IMR-90 (cell line): ENCODE measurements at regions not wholly inside any gene's neighbourhood (a gene's known extent, or its start where the extent isn't known, plus 50 kb on each side); places are given as distances from the start of the nearest gene placed in this dataset.

Source experiments
- ATAC-seq: fragments of 200-7000 bp; cut with Tn5 transposase; 2 replicates; pipeline ENCODE4 v1.9.1; 2020; ENCODE audit warnings: low read depth, mild to moderate bottlenecking, moderate library complexity
- BruUV-seq: library from RNA; stranded (reverse); fragments of 400-500 nt; replicated peaks from 2 replicates; lab custom pipeline; 2021; lab: Mats Ljungman, UMichigan
- CTCF ChIA-PET: fragments of 300-600 bp; formaldehyde crosslinking; extraction: SDS; loops from one replicate; lab custom pipeline; 2021; ENCODE audit warnings: antibody characterized with exemption; lab: Yijun Ruan, JAX
- POLR2A ChIA-PET: fragments of 300-600 bp; sonication (Branson Sonifier 250); formaldehyde crosslinking; loops from one replicate; lab custom pipeline; 2022; ENCODE audit warnings: antibody characterized with exemption; ENCODE audit not compliant: unreplicated experiment; lab: Charles Lee
- DNase-seq: peaks from one replicate; pipeline ENCODE4 v3.0.0; 2013
- H2AFZ ChIP-seq: replicated peaks from 2 replicates; pipeline ENCODE3; 2013; ENCODE audit warnings: low read length, mild to moderate bottlenecking; ENCODE audit not compliant: poor library complexity
- H2AK5ac ChIP-seq: 2 replicates; pipeline ENCODE4 v1.6.1; 2013; ENCODE audit warnings: low read depth, low read length, inconsistent platforms
- H2AK9ac ChIP-seq: replicated peaks from 2 replicates; pipeline ENCODE3; 2013; ENCODE audit warnings: mild to moderate bottlenecking, low read depth, low read length, moderate library complexity; ENCODE audit not compliant: poor library complexity
- H2BK120ac ChIP-seq: 2 replicates; pipeline ENCODE4 v1.6.1; 2013; ENCODE audit warnings: low read depth, low read length, inconsistent platforms
- H2BK15ac ChIP-seq: 3 replicates; pipeline ENCODE4 v1.6.1; 2013; ENCODE audit warnings: low read depth, low read length, inconsistent platforms
- H2BK20ac ChIP-seq: 2 replicates; pipeline ENCODE4 v1.6.1; 2013; ENCODE audit warnings: low read depth, mild to moderate bottlenecking, inconsistent platforms, low read length, moderate library complexity
- H2BK5ac ChIP-seq: 2 replicates; pipeline ENCODE4 v1.6.1; 2013; ENCODE audit warnings: mild to moderate bottlenecking, low read depth, low read length, inconsistent platforms; ENCODE audit not compliant: poor library complexity, severe bottlenecking
- H3K14ac ChIP-seq: replicated peaks from 2 replicates; pipeline ENCODE4 v1.6.1; 2013; ENCODE audit warnings: low read depth, low read length, inconsistent platforms
- H3K18ac ChIP-seq: 2 replicates; pipeline ENCODE4 v1.6.1; 2013; ENCODE audit warnings: low read depth, low read length, control low read depth
- H3K23ac ChIP-seq: 2 replicates; pipeline ENCODE4 v1.6.1; 2013; ENCODE audit warnings: low read depth, low read length, inconsistent platforms
- H3K27ac ChIP-seq: 2 replicates; pipeline ENCODE4 v1.5.1; 2013; ENCODE audit warnings: mild to moderate bottlenecking, control low read depth, low read length; ENCODE audit not compliant: insufficient read depth
- H3K27me3 ChIP-seq: 2 replicates; pipeline ENCODE4 v1.6.1; 2013; ENCODE audit warnings: low read length; ENCODE audit not compliant: control insufficient read depth, insufficient read depth
- H3K36me3 ChIP-seq: 2 replicates; pipeline ENCODE4 v1.6.1; 2013; ENCODE audit warnings: low read length, mixed read lengths; ENCODE audit not compliant: control insufficient read depth, insufficient read depth
- H3K4ac ChIP-seq: 2 replicates; pipeline ENCODE4 v1.6.1; 2013; ENCODE audit warnings: low read depth, low read length, inconsistent platforms
- H3K4me1 ChIP-seq: 2 replicates; pipeline ENCODE4 v1.6.1; 2013; ENCODE audit warnings: low read length, mixed read lengths; ENCODE audit not compliant: control insufficient read depth, insufficient read depth
- H3K4me2 ChIP-seq: 2 replicates; pipeline ENCODE4 v1.6.1; 2013; ENCODE audit warnings: low read depth, mild to moderate bottlenecking, control low read depth, low read length, moderate library complexity
- H3K4me3 ChIP-seq: 2 replicates; pipeline ENCODE4 v1.5.1; 2013; ENCODE audit warnings: low read depth, mild to moderate bottlenecking, control low read depth, low read length, moderate library complexity; ENCODE audit not compliant: insufficient read depth
- H3K56ac ChIP-seq: 2 replicates; pipeline ENCODE4 v1.6.1; 2013; ENCODE audit warnings: low read length, inconsistent platforms; ENCODE audit not compliant: insufficient read depth; ENCODE audit errors: extremely low read depth
- H3K79me1 ChIP-seq, 2 experiments: 2 replicates each; pipeline ENCODE4 v1.6.1; 2013; ENCODE audit warnings: low read length in 2 of 2, inconsistent platforms in 1 of 2, low read depth in 1 of 2
- H3K9ac ChIP-seq: 2 replicates; pipeline ENCODE4 v1.6.1; 2013; ENCODE audit warnings: low read depth, low read length, control low read depth
- H3K9me1 ChIP-seq: 2 replicates; pipeline ENCODE4 v1.6.1; 2013; ENCODE audit warnings: low read length, inconsistent platforms; ENCODE audit not compliant: insufficient read depth
- H3K9me3 ChIP-seq: 2 replicates; pipeline ENCODE4 v1.6.1; 2013; ENCODE audit warnings: low read length; ENCODE audit not compliant: control insufficient read depth, insufficient read depth
- H4K20me1 ChIP-seq: 2 replicates; pipeline ENCODE4 v1.6.1; 2013; ENCODE audit warnings: low read length, inconsistent platforms; ENCODE audit not compliant: insufficient read depth
- H4K5ac ChIP-seq: 2 replicates; pipeline ENCODE4 v1.6.1; 2013; ENCODE audit warnings: mild to moderate bottlenecking, low read depth, low read length, control low read depth
- H4K8ac ChIP-seq, 2 experiments: 2 replicates each; pipeline ENCODE4 v1.6.1; 2013; ENCODE audit warnings: low read depth in 2 of 2, low read length in 2 of 2, control low read depth in 1 of 2, inconsistent platforms in 1 of 2
- H4K91ac ChIP-seq: 2 replicates; pipeline ENCODE4 v1.6.1; 2013; ENCODE audit warnings: low read depth, low read length, inconsistent platforms; ENCODE audit not compliant: insufficient read depth
- BHLHE40 ChIP-seq: fragments of 150-350 bp; IDR thresholded peaks from 2 replicates; pipeline ENCODE4 v1.6.1; 2016; ENCODE audit warnings: mild to moderate bottlenecking, low read depth, low read length
- MXI1 ChIP-seq: IDR thresholded peaks from 2 replicates; pipeline ENCODE4 v1.6.1; 2012; ENCODE audit warnings: low read depth, mild to moderate bottlenecking, low read length, moderate library complexity, borderline replicate concordance
- RCOR1 ChIP-seq: IDR thresholded peaks from 2 replicates; pipeline ENCODE4 v1.6.1; 2012; ENCODE audit warnings: mild to moderate bottlenecking, low read length, improper control_type of control experiment; ENCODE audit not compliant: insufficient replicate concordance
- WGBS, 2 experiments: methylation state at CpG; one replicate each; pipeline versions ENCODE4 v1.1.5 to v1.1.7; 2013; ENCODE audit warnings: missing lambda C conversion rate in 2 of 2; ENCODE audit not compliant: insufficient read length in 1 of 2; ENCODE audit errors: extremely low coverage in 2 of 2; 5-methylcytosine and 5-hydroxymethylcytosine counted together
- dilution Hi-C: fragments of 300-500 bp; cut with HindIII; formaldehyde crosslinking; loops from one replicate; pipeline ENCODE4 v1.14.3; 2018; ENCODE audit warnings: low sequenced_read_pairs; ENCODE audit not compliant: unreplicated experiment
- in situ Hi-C: fragments of 300-500 bp; cut with MboI; formaldehyde crosslinking; loops from 3 replicates; pipeline ENCODE4 v1.14.3; 2019; ENCODE audit warnings: low sequenced_read_pairs, inconsistent platforms, mixed read lengths
- intact Hi-C: fragments of 100-400 bp; cut with micrococcal nuclease; formaldehyde crosslinking; loops from 2 replicates; pipeline ENCODE4 v1.10.0; 2022
- TF ChIP-seq, protein P1 (sequence below): conservative IDR thresholded peaks from 2 replicates; pipeline ENCODE4 v1.5.1; 2012; ENCODE audit warnings: mild to moderate bottlenecking, low read depth, low read length, improper control_type of control experiment

DNA sequence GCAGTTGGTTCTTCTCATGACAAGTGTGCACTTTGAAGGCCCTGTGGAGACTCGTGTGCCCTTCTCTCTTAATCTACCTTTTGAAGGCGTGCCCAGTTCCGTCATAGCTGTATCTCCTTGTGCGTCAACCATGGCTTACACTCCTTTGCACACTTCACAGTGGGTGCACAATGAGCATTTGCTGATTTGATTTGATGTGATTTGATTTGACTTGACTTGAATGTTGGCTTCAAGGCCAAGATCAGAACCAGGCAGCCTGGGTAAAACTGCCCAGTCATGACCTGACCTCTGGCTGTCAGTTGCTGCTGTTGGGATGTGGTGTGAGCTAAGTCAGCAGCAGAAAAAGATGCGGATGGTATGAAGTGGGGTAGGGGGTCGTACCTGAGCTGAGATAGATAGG is 670.3 kb upstream of the HS6ST1 start:
- no peak overlapping the region for H3K18ac ChIP-seq
- H3K27me3 ChIP-seq, result no peaks in the 10 kb centered on the region
- H3K36me3 ChIP-seq, result no peaks in the 10 kb centered on the region
- no peak for DNase-seq
- H2BK20ac ChIP-seq, result no peak overlapping the region
- intact Hi-C loops, result no loop called here
- H3K14ac ChIP-seq, result no peak overlapping the region
- H3K9me1 ChIP-seq, result no peaks in the 10 kb centered on the region
- BruUV-seq, result no TSS peak
- H4K91ac ChIP-seq, result no peak overlapping the region
- H3K79me1 ChIP-seq, result no peaks in the 10 kb centered on the region
- H4K20me1 ChIP-seq, result no peaks in the 10 kb centered on the region
- TF ChIP-seq BHLHE40 (no peak), MXI1 (no peak), RCOR1 (no peak)
- TF ChIP-seq, protein P1, sequence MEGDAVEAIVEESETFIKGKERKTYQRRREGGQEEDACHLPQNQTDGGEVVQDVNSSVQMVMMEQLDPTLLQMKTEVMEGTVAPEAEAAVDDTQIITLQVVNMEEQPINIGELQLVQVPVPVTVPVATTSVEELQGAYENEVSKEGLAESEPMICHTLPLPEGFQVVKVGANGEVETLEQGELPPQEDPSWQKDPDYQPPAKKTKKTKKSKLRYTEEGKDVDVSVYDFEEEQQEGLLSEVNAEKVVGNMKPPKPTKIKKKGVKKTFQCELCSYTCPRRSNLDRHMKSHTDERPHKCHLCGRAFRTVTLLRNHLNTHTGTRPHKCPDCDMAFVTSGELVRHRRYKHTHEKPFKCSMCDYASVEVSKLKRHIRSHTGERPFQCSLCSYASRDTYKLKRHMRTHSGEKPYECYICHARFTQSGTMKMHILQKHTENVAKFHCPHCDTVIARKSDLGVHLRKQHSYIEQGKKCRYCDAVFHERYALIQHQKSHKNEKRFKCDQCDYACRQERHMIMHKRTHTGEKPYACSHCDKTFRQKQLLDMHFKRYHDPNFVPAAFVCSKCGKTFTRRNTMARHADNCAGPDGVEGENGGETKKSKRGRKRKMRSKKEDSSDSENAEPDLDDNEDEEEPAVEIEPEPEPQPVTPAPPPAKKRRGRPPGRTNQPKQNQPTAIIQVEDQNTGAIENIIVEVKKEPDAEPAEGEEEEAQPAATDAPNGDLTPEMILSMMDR, result no peak
- H4K5ac ChIP-seq, result no peak overlapping the region
- H3K4me1 ChIP-seq, result no peaks in the 10 kb centered on the region
- H3K23ac ChIP-seq, result no peak overlapping the region
- no peak overlapping the region for H2BK5ac ChIP-seq
- H3K9me3 ChIP-seq, result peaks cover 6% of the 10 kb centered on the region
- H3K56ac ChIP-seq, result no peak overlapping the region
- H3K4me3 ChIP-seq, result no peak overlapping the region
- H2AFZ ChIP-seq, result no peak overlapping the region
- in situ Hi-C loops, result no loop called here
- no peak for ATAC-seq
- H3K27ac ChIP-seq, result no peak overlapping the region
- H3K4me2 ChIP-seq, result no peak overlapping the region
- no peak overlapping the region for H3K4ac ChIP-seq
- no peak overlapping the region for H2BK120ac ChIP-seq
- H3K9ac ChIP-seq, result no peak overlapping the region
- dilution Hi-C loops, result no loop called here
- H2BK15ac ChIP-seq, result no peak overlapping the region
- no peak overlapping the region for H2AK5ac ChIP-seq
- ChIA-PET POLR2A (no interaction called here), CTCF (no interaction called here)
- no peak overlapping the region for H4K8ac ChIP-seq
- no CpG with 5 or more reads among the region's 6 CpGs for WGBS, 2 experiments
- H2AK9ac ChIP-seq, result no peak overlapping the region
